Prostate gland (tissue), 2 donors: ENCODE measurements at regions not wholly inside any gene's neighbourhood (a gene's known extent, or its start where the extent isn't known, plus 50 kb on each side); places are given as distances from the start of the nearest gene placed in this dataset.
"Not testable (repeated sequence)": the region's sequence is repeated elsewhere in the genome, so short reads cannot be mapped to it uniquely, and the experiment has no call there.

Experiments
- DNase-seq: peaks from one replicate; pipeline ENCODE4 v3.0.0-alpha.2; 2019; ENCODE audit warnings: low spot score
- H3K27ac ChIP-seq, 2 donors: fragments of 200-600 bp; sonication (generic); 2 replicates each; pipeline ENCODE4 v1.5.1; 2017 to 2019
- H3K27me3 ChIP-seq: fragments of 200-600 bp; sonication (generic); replicated peaks from 2 replicates; pipeline ENCODE4 v1.5.1; 2019; ENCODE audit not compliant: insufficient read depth
- H3K36me3 ChIP-seq, 2 donors: fragments of 200-600 bp; sonication (generic); 1 replicate in 1 of 2; 2 replicates in 1 of 2; pipeline versions ENCODE4 v1.5.1 to v1.8.1; 2017 to 2019
- H3K4me1 ChIP-seq: fragments of 200-600 bp; sonication (generic); replicated peaks from 2 replicates; pipeline ENCODE4 v1.5.1; 2019
- H3K4me3 ChIP-seq, 2 donors: fragments of 200-600 bp; sonication (generic); 2 replicates each; pipeline ENCODE4 v1.5.1; 2017 to 2019
- H3K9me3 ChIP-seq: fragments of 200-600 bp; sonication (generic); 2 replicates; pipeline ENCODE4 v1.5.1; 2017
- POLR2A ChIP-seq: fragments of 450-650 bp; IDR thresholded peaks from one replicate; pipeline ENCODE4 v1.6.1; 2016; ENCODE audit warnings: antibody characterized with exemption, mild to moderate bottlenecking
- POLR2AphosphoS5 ChIP-seq: sonication (generic); formaldehyde crosslinking; IDR thresholded peaks from one replicate; pipeline ENCODE4 v1.6.1; 2017; ENCODE audit warnings: antibody characterized with exemption
- WGBS: methylation state at CpG from one replicate; pipeline ENCODE4 v1.1.5; 2018; 5-methylcytosine and 5-hydroxymethylcytosine counted together
- intact Hi-C: fragments of 100-400 bp; cut with DNase I; formaldehyde crosslinking; loops from one replicate; pipeline ENCODE4 v1.14.2; 2022
- TF ChIP-seq, protein P1 (sequence below), 4 experiments: fragments of 200-600 bp in 2 of 4; fragments of 450-650 bp in 2 of 4; sonication (generic) in 2 of 4; IDR thresholded peaks; 1 replicate in 3 of 4; 2 replicates in 1 of 4; pipeline ENCODE4 v1.5.1; 2016 to 2019; ENCODE audit warnings: antibody characterized with exemption in 4 of 4, mild to moderate bottlenecking in 2 of 4, moderate library complexity in 2 of 4

DNA sequence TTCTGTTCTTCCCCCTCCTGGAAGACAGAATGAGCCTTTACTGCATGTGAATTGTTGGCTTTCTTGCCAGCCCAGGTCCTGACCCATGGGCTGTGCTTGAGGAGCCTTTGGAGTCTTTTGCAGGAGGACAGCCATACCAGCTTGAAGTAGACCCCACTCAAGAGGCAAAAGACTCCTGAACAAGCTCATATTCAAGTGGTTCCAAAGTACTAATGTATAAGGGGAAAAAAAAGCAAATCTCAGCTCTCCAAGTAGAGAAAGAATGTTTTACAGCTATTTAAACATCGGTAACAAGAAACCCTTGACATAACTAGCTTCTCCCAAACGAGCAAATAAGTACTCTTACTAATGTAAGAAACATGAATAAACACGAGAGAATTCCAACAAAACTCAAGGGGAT is 174.9 kb upstream of the MXRA5 start:
- Histone ChIP-seq H3K27me3 (no peaks in the 10 kb centered on the region), H3K4me1 (no peaks in the 10 kb centered on the region), H3K9me3 (no peaks in the 10 kb centered on the region), H3K36me3 (no peaks in the 10 kb centered on the region), H3K27ac (no peak overlapping the region), H3K4me3 (no peak overlapping the region)
- no peak for DNase-seq
- TF ChIP-seq, protein P1, sequence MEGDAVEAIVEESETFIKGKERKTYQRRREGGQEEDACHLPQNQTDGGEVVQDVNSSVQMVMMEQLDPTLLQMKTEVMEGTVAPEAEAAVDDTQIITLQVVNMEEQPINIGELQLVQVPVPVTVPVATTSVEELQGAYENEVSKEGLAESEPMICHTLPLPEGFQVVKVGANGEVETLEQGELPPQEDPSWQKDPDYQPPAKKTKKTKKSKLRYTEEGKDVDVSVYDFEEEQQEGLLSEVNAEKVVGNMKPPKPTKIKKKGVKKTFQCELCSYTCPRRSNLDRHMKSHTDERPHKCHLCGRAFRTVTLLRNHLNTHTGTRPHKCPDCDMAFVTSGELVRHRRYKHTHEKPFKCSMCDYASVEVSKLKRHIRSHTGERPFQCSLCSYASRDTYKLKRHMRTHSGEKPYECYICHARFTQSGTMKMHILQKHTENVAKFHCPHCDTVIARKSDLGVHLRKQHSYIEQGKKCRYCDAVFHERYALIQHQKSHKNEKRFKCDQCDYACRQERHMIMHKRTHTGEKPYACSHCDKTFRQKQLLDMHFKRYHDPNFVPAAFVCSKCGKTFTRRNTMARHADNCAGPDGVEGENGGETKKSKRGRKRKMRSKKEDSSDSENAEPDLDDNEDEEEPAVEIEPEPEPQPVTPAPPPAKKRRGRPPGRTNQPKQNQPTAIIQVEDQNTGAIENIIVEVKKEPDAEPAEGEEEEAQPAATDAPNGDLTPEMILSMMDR (IDR thresholded peaks at IDR 0.05), result no peak
- no peak for TF ChIP-seq POLR2AphosphoS5
- no peak for TF ChIP-seq POLR2A
- intact Hi-C loops, result no loop called here
- WGBS, result 14% methylated on average over 3 of the region's 3 CpGs

DNA sequence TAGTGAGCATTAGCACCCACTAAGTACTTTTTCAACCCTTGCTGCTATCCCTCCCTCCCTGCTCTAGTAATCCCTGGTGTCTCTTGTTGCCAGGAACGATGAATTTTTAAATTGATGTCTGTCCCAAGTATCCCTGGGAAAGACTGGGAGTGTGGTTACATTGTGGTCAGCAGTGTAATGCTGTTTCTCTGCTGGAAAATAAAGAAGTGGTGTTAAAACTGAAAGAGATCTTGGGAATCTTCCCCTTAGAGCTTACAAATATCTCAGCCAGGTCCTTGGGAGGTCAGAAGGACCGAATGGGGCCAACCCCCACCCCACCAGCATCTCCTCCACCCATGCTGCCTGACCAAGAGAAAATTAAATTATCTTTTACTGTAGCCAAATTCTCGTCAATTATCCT is 174.5 kb upstream of the MXRA5 start:
- 68% methylated on average over 3 of the region's 3 CpGs for WGBS
- no peaks in the 10 kb centered on the region for H3K9me3 ChIP-seq
- no peak overlapping the region for H3K4me3 ChIP-seq
- H3K36me3 ChIP-seq, result no peaks in the 10 kb centered on the region
- no peaks in the 10 kb centered on the region for H3K4me1 ChIP-seq
- intact Hi-C loops, result no loop called here
- no peak for DNase-seq
- H3K27ac ChIP-seq, result no peak overlapping the region
- no peak for TF ChIP-seq POLR2A
- TF ChIP-seq, protein P1 (IDR thresholded peaks at IDR 0.05), result no peak
- no peak for TF ChIP-seq POLR2AphosphoS5
- no peaks in the 10 kb centered on the region for H3K27me3 ChIP-seq

DNA sequence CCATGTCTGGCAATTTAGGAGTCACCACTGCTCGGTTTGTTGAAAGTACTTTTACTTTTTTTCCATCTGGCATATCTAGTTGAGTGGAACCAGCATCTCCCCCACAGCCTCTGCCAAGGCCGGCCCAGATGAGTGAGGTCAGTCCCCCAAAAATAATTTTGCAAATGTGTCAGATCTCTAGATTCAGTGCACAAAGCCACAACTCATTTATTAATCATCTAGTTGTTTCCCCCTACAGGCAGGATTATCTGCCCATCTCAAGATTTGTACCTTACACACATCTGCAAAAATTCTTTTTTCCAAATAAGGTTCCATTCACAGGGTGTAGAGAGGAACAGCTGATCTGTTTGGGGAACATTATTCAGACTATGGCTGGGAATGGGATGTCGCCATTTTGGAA is 174.0 kb upstream of the MXRA5 start:
- H3K4me1 ChIP-seq, result no peaks in the 10 kb centered on the region
- H3K36me3 ChIP-seq, result no peaks in the 10 kb centered on the region
- DNase-seq, result no peak
- H3K4me3 ChIP-seq, result no peak overlapping the region
- no peaks in the 10 kb centered on the region for H3K27me3 ChIP-seq
- intact Hi-C loops, result no loop called here
- H3K27ac ChIP-seq, result no peak overlapping the region
- no peak for TF ChIP-seq POLR2A
- TF ChIP-seq POLR2AphosphoS5, result no peak
- TF ChIP-seq, protein P1 (IDR thresholded peaks at IDR 0.05), result no peak
- 68% methylated on average over 3 of the region's 3 CpGs for WGBS
- H3K9me3 ChIP-seq, result no peaks in the 10 kb centered on the region

DNA sequence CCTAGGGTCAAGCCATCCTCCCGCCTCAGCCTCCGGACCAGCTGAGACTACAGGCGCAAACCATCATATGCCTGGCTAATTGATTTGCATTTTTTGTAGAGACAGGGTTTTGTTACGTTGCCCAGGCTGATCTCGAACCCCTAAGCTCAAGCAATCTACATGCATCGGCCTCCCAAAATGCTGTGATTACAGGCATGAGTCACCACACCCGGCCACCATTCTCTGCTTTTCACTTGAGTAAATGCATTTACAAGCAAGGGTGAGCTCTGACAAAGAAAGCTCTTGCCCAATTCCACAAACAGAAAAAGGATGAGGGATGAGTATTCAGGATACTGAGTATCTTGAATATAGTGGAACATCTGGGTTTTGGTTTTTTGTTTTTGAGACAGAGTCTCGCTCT is 172.9 kb upstream of the MXRA5 start:
- H3K27me3 ChIP-seq, H3K36me3 ChIP-seq, DNase-seq, intact Hi-C loops, H3K4me1 ChIP-seq, H3K27ac ChIP-seq, H3K9me3 ChIP-seq, H3K4me3 ChIP-seq: not testable (repeated sequence)
- WGBS, result 91% methylated on average over 6 of the region's 8 CpGs

DNA sequence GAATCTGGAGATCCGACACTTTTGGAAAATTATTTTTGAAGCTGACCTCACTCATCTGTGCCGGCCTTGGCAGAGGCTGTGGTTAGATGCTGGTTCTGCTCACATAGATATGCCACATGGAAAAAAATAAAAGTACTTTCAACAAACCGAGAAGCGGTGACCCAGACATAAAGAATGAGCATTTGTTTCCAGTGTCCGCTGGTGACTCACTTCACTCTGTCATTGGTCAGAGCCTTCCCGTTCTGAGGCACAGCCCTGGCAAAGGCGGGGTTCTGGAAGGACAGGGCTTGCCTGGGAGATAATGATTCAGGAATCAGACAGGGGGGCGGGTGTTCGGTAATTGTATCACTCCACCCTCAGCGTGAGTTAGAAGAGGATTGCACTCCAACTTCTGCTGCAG is 172.4 kb upstream of the MXRA5 start:
- Histone ChIP-seq H3K9me3 (no peaks in the 10 kb centered on the region), H3K4me3 (no peak overlapping the region), H3K27me3 (no peaks in the 10 kb centered on the region), H3K36me3 (no peaks in the 10 kb centered on the region), H3K4me1 (no peaks in the 10 kb centered on the region), H3K27ac (no peak overlapping the region)
- WGBS, result 78% methylated on average over 10 of the region's 10 CpGs
- TF ChIP-seq POLR2A, result no peak
- no peak for TF ChIP-seq POLR2AphosphoS5
- intact Hi-C loops, result no loop called here
- no peak for DNase-seq

DNA sequence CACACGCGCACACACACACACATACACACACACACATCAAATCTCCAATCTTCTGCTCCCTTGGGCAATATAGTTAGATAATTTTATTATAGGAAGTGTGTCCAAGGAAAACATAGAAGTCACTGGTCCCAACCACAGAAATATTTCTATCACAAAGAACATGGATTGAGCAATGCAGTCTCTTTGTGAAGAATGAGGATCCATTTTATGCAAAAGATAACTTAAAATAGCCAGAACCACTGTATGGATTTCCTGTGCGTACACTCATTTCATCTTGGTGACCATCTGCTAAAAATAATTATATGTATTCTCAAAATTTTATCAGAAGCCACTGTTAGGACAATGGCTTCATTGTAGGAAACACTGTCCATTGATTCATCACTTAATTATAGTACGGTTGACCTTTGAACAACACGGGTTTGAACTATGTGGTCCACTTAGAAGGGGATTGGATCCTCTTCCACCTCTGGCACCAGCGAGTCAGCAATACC is 169.6 kb upstream of the MXRA5 start:
- intact Hi-C loops, result no loop called here
- no peaks in the 10 kb centered on the region for H3K9me3 ChIP-seq
- H3K27me3 ChIP-seq, result no peaks in the 10 kb centered on the region
- no peaks in the 10 kb centered on the region for H3K4me1 ChIP-seq
- no peak overlapping the region for H3K4me3 ChIP-seq
- 90% methylated on average over 6 of the region's 6 CpGs for WGBS
- TF ChIP-seq POLR2AphosphoS5, result no peak
- TF ChIP-seq, protein P1 (IDR thresholded peaks at IDR 0.05), result no peak
- no peak for TF ChIP-seq POLR2A
- no peak overlapping the region for H3K27ac ChIP-seq
- no peak for DNase-seq
- H3K36me3 ChIP-seq, result no peaks in the 10 kb centered on the region
